ENCODE measurements at regions not wholly inside any gene's neighbourhood (a gene's known extent, or its start where the extent isn't known, plus 50 kb on each side); places are given as distances from the start of the nearest gene placed in this dataset.

DNA sequence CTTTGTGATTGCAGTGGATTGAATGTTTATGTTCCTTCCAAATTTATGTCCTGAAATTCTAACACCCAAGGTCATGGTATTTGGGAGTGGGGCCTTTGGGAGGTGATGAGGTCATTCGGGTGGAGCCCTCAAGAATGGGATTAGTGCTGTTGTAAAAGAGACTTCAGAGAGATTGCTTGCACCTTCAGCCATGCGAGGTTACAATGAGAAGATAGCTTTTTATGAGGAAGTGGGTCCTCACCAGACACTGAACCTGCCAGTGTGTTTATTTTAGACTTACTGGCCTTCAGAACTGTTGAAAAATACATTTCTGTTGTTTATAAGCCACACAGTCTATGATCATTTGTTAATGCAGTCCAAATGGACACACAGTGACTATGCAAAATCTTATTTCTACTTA is 161.0 kb upstream of the GPRIN3 start:
- no peak overlapping the region for H3K4me3 Mint-ChIP-seq (ENCODE audit: unreplicated experiment)
- H3K27me3 Mint-ChIP-seq (ENCODE audit: insufficient read depth, unreplicated experiment) = peaks cover 5% of the 10 kb centered on the region
- Histone ChIP-seq H3K9me3 (no peaks in the 10 kb centered on the region), H3K27me3 (replicated peaks; ENCODE audit: control insufficient read depth, insufficient read depth, low read length) (no peaks in the 10 kb centered on the region), H3K36me3 (ENCODE audit: control insufficient read depth, insufficient read depth, low read length) (no peaks in the 10 kb centered on the region), H3K4me3 (ENCODE audit: low read depth, low read length) (no peak overlapping the region), H3K4me1 (no peaks in the 10 kb centered on the region)
- ChIA-PET POLR2A (interaction anchor here (0.6 kb wide), 1 partner anchor 13 kb away, joined by 3 read pairs; no protein-coding TSS in a partner anchor), CTCF (no interaction called here)
- H3K36me3 Mint-ChIP-seq (ENCODE audit: insufficient read depth, unreplicated experiment) = no peaks in the 10 kb centered on the region
- H3K27ac Mint-ChIP-seq (ENCODE audit: unreplicated experiment) = no peak overlapping the region
- no peaks in the 10 kb centered on the region for H3K9me3 Mint-ChIP-seq (ENCODE audit: unreplicated experiment)
- intact Hi-C loops (cut with micrococcal nuclease; ENCODE audit: unreplicated experiment) = no loop called here
- BruUV-seq (replicated peaks) = no TSS peak
- H3K4me1 Mint-ChIP-seq (ENCODE audit: low read depth, unreplicated experiment) = no peaks in the 10 kb centered on the region
- TF ChIP-seq, protein P1, sequence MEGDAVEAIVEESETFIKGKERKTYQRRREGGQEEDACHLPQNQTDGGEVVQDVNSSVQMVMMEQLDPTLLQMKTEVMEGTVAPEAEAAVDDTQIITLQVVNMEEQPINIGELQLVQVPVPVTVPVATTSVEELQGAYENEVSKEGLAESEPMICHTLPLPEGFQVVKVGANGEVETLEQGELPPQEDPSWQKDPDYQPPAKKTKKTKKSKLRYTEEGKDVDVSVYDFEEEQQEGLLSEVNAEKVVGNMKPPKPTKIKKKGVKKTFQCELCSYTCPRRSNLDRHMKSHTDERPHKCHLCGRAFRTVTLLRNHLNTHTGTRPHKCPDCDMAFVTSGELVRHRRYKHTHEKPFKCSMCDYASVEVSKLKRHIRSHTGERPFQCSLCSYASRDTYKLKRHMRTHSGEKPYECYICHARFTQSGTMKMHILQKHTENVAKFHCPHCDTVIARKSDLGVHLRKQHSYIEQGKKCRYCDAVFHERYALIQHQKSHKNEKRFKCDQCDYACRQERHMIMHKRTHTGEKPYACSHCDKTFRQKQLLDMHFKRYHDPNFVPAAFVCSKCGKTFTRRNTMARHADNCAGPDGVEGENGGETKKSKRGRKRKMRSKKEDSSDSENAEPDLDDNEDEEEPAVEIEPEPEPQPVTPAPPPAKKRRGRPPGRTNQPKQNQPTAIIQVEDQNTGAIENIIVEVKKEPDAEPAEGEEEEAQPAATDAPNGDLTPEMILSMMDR (IDR thresholded peaks at IDR 0.05; ENCODE audit: insufficient read depth in 1 of 2, low read depth in 1 of 2, low read length in 1 of 2, severe bottlenecking in 1 of 2, unreplicated experiment in 1 of 2) = no peak
- DNase-seq = no peak

DNA sequence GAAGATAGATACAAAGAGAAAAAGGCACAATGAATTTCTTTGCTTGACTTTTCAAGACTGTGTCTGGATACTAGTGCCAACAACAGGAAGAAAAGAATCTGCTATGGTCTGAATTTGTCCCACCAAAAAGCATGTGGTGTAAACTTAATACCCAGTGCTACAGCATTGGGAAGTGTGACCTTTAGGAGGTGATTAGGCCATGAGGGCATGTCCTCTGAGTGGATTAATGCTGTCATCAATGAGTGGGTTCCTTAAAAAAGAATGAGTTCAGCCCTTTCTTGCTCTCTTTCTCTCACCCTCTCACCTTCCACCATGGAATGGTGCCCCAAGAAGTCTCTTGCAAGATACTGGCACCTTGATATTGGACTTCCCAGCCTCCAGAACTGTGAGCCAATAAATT is 155.7 kb upstream of the GPRIN3 start:
- ChIA-PET POLR2A (no interaction called here), CTCF (no interaction called here)
- H3K4me3 ChIP-seq (ENCODE audit: low read depth, low read length) = no peak overlapping the region
- H3K9me3 ChIP-seq = no peaks in the 10 kb centered on the region
- H3K27me3 ChIP-seq (replicated peaks; ENCODE audit: control insufficient read depth, insufficient read depth, low read length) = no peaks in the 10 kb centered on the region
- peaks cover 7% of the 10 kb centered on the region for H3K27me3 Mint-ChIP-seq (ENCODE audit: insufficient read depth, unreplicated experiment)
- H3K9me3 Mint-ChIP-seq (ENCODE audit: unreplicated experiment) = no peaks in the 10 kb centered on the region
- H3K4me1 ChIP-seq = no peaks in the 10 kb centered on the region
- no peaks in the 10 kb centered on the region for H3K36me3 ChIP-seq (ENCODE audit: control insufficient read depth, insufficient read depth, low read length)
- no peak overlapping the region for H3K4me3 Mint-ChIP-seq (ENCODE audit: unreplicated experiment)
- intact Hi-C loops (cut with micrococcal nuclease; ENCODE audit: unreplicated experiment) = no loop called here
- TF ChIP-seq, protein P1 (IDR thresholded peaks at IDR 0.05; ENCODE audit: insufficient read depth in 1 of 2, low read depth in 1 of 2, low read length in 1 of 2, severe bottlenecking in 1 of 2, unreplicated experiment in 1 of 2) = no peak
- no peaks in the 10 kb centered on the region for H3K36me3 Mint-ChIP-seq (ENCODE audit: insufficient read depth, unreplicated experiment)
- H3K27ac Mint-ChIP-seq (ENCODE audit: unreplicated experiment) = no peak overlapping the region
- no peaks in the 10 kb centered on the region for H3K4me1 Mint-ChIP-seq (ENCODE audit: low read depth, unreplicated experiment)
- BruUV-seq (replicated peaks) = no TSS peak
- no peak for DNase-seq

DNA sequence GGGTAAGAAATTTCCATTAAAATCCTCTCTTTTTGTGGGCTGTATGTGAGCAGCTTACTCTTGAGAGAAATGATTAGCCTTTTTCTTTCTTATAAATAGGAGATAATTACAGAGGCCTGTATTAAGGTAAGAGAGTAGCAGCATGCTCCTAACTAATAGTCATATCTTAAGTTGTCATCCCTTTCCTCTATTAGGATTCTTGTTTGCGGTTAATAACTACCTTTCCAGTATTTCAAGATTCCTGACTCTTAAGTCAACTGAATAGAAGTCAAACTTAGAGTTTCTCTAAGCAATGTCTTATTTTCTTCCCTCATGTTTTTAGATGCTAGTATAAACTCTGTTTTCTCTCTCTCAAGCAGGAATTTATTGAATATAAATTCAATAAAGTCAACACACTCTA is 139.9 kb upstream of the GPRIN3 start:
- intact Hi-C loops (cut with micrococcal nuclease; ENCODE audit: unreplicated experiment) = no loop called here
- H3K36me3 ChIP-seq (ENCODE audit: control insufficient read depth, insufficient read depth, low read length) = no peaks in the 10 kb centered on the region
- no peak for DNase-seq
- POLR2A ChIA-PET = no interaction called here
- no peaks in the 10 kb centered on the region for H3K4me1 ChIP-seq
- CTCF ChIA-PET = no interaction called here
- H3K9me3 Mint-ChIP-seq (ENCODE audit: unreplicated experiment) = peaks cover 11% of the 10 kb centered on the region
- H3K36me3 Mint-ChIP-seq (ENCODE audit: insufficient read depth, unreplicated experiment) = no peaks in the 10 kb centered on the region
- H3K27me3 ChIP-seq (replicated peaks; ENCODE audit: control insufficient read depth, insufficient read depth, low read length) = no peaks in the 10 kb centered on the region
- no peak overlapping the region for H3K4me3 ChIP-seq (ENCODE audit: low read depth, low read length)
- no peaks in the 10 kb centered on the region for H3K4me1 Mint-ChIP-seq (ENCODE audit: low read depth, unreplicated experiment)
- TF ChIP-seq, protein P1 (IDR thresholded peaks at IDR 0.05; ENCODE audit: insufficient read depth in 1 of 2, low read depth in 1 of 2, low read length in 1 of 2, severe bottlenecking in 1 of 2, unreplicated experiment in 1 of 2) = no peak
- no peak overlapping the region for H3K4me3 Mint-ChIP-seq (ENCODE audit: unreplicated experiment)
- H3K27me3 Mint-ChIP-seq (ENCODE audit: insufficient read depth, unreplicated experiment) = peaks cover 4% of the 10 kb centered on the region
- H3K27ac Mint-ChIP-seq (ENCODE audit: unreplicated experiment) = no peak overlapping the region
- H3K9me3 ChIP-seq = peaks cover 7% of the 10 kb centered on the region; the same call in 1 of the 2 replicates
- no TSS peak for BruUV-seq (replicated peaks)
